Mesenchymal stem cell (in vitro differentiated cells and primary cell): ENCODE measurements at regions not wholly inside any gene's neighbourhood (a gene's known extent, or its start where the extent isn't known, plus 50 kb on each side); places are given as distances from the start of the nearest gene placed in this dataset.

Experiments
- DNase-seq: peaks from one replicate; pipeline ENCODE4 v3.0.0-alpha.2; 2013
- H2AFZ ChIP-seq: one replicate; pipeline ENCODE4 v1.6.1; 2013; ENCODE audit warnings: low read depth, mild to moderate bottlenecking, control low read depth, inconsistent platforms, low read length, moderate library complexity
- H2AK5ac ChIP-seq: 2 replicates; pipeline ENCODE4 v1.6.1; 2013; ENCODE audit warnings: low read length, moderate library complexity, mild to moderate bottlenecking, inconsistent platforms; ENCODE audit not compliant: severe bottlenecking
- H2BK120ac ChIP-seq: one replicate; pipeline ENCODE4 v1.6.1; 2013; ENCODE audit warnings: low read depth, mild to moderate bottlenecking, inconsistent platforms, low read length, moderate library complexity
- H2BK12ac ChIP-seq, 2 experiments: one replicate each; pipeline ENCODE4 v1.6.1; 2013; ENCODE audit warnings: inconsistent platforms in 2 of 2, low read length in 2 of 2, mild to moderate bottlenecking in 2 of 2, moderate library complexity in 2 of 2, control low read depth in 1 of 2
- H2BK15ac ChIP-seq: one replicate; pipeline ENCODE4 v1.6.1; 2013; ENCODE audit warnings: mild to moderate bottlenecking, low read depth, inconsistent platforms; ENCODE audit not compliant: poor library complexity, severe bottlenecking
- H2BK5ac ChIP-seq: 2 replicates; pipeline ENCODE4 v1.6.1; 2013; ENCODE audit warnings: low read depth, mild to moderate bottlenecking, low read length, control low read depth, inconsistent platforms; ENCODE audit not compliant: poor library complexity, severe bottlenecking
- H3K14ac ChIP-seq, 2 experiments: one replicate each; pipeline ENCODE4 v1.6.1; 2013; ENCODE audit warnings: inconsistent platforms in 2 of 2, low read length in 2 of 2, control low read depth in 1 of 2, mild to moderate bottlenecking in 1 of 2, moderate library complexity in 1 of 2
- H3K18ac ChIP-seq, 2 experiments: one replicate each; pipeline ENCODE4 v1.6.1; 2013; ENCODE audit warnings: inconsistent platforms in 2 of 2, low read length in 2 of 2, control low read depth in 1 of 2, low read depth in 1 of 2, mild to moderate bottlenecking in 1 of 2
- H3K23ac ChIP-seq, 2 experiments: one replicate each; pipeline ENCODE4 v1.6.1; 2013; ENCODE audit warnings: inconsistent platforms in 2 of 2, low read length in 2 of 2, mild to moderate bottlenecking in 2 of 2, moderate library complexity in 2 of 2, control low read depth in 1 of 2
- H3K27ac ChIP-seq: 2 replicates; pipeline ENCODE4 v1.5.1; 2013; ENCODE audit warnings: mild to moderate bottlenecking, moderate library complexity, low read length, control low read depth, inconsistent platforms; ENCODE audit not compliant: poor library complexity, severe bottlenecking
- H3K27me3 ChIP-seq, 2 experiments: 2 replicates each; pipeline versions ENCODE4 v1.6.1 to v1.7.0; 2013; ENCODE audit warnings: low read length in 2 of 2, mild to moderate bottlenecking in 2 of 2, moderate library complexity in 2 of 2, control low read depth in 1 of 2, inconsistent platforms in 1 of 2; ENCODE audit not compliant: control insufficient read depth in 1 of 2, insufficient read depth in 1 of 2
- H3K36me3 ChIP-seq, 2 experiments: 2 replicates each; pipeline versions ENCODE4 v1.6.1 to v1.7.0; 2013; ENCODE audit warnings: low read length in 2 of 2, control low read depth in 1 of 2, inconsistent platforms in 1 of 2, low read depth in 1 of 2, mild to moderate bottlenecking in 1 of 2; ENCODE audit not compliant: insufficient read depth in 2 of 2, control insufficient read depth in 1 of 2
- H3K4ac ChIP-seq, 2 experiments: one replicate each; pipeline ENCODE4 v1.6.1; 2013; ENCODE audit warnings: inconsistent platforms in 2 of 2, low read length in 2 of 2, mild to moderate bottlenecking in 2 of 2, moderate library complexity in 2 of 2, control low read depth in 1 of 2, low read depth in 1 of 2
- H3K4me1 ChIP-seq: 2 replicates; pipeline ENCODE4 v1.6.1; 2013; ENCODE audit warnings: low read depth, low read length, control low read depth; ENCODE audit not compliant: control insufficient read depth, insufficient read depth
- H3K4me2 ChIP-seq: 2 replicates; pipeline ENCODE4 v1.6.1; 2013; ENCODE audit warnings: low read length, mild to moderate bottlenecking, inconsistent platforms; ENCODE audit not compliant: poor library complexity, severe bottlenecking
- H3K4me3 ChIP-seq, 2 experiments: 2 replicates each; pipeline versions ENCODE4 v1.5.1 to v1.7.0; 2013; ENCODE audit warnings: low read length in 2 of 2, mild to moderate bottlenecking in 2 of 2, control low read depth in 1 of 2, low read depth in 1 of 2; ENCODE audit not compliant: insufficient read depth in 1 of 2
- H3K79me1 ChIP-seq: replicated peaks from 2 replicates; pipeline ENCODE4 v1.6.1; 2013; ENCODE audit warnings: mild to moderate bottlenecking, control low read depth, low read length, inconsistent platforms; ENCODE audit not compliant: poor library complexity, severe bottlenecking
- H3K9ac ChIP-seq: 2 replicates; pipeline ENCODE4 v1.7.0; 2013; ENCODE audit warnings: mild to moderate bottlenecking, low read length, moderate library complexity
- H3K9me3 ChIP-seq: 2 replicates; pipeline ENCODE4 v1.7.0; 2013; ENCODE audit warnings: mild to moderate bottlenecking, low read length; ENCODE audit not compliant: control insufficient read depth
- H4K8ac ChIP-seq: one replicate; pipeline ENCODE4 v1.6.1; 2013; ENCODE audit warnings: inconsistent platforms, mild to moderate bottlenecking, low read length, moderate library complexity
- H4K91ac ChIP-seq: one replicate; pipeline ENCODE4 v1.6.1; 2013; ENCODE audit warnings: mild to moderate bottlenecking, low read length, inconsistent platforms
- WGBS: methylation state at CpG from one replicate; pipeline ENCODE4 v1.1.7; 2013; ENCODE audit warnings: mixed read lengths; 5-methylcytosine and 5-hydroxymethylcytosine counted together

- Histone ChIP-seq H2BK12ac (no peak overlapping the region), H3K9me3 (no peaks in the 10 kb centered on the region), H4K8ac (no peak overlapping the region), H3K4ac (no peak overlapping the region), H4K91ac (no peak overlapping the region), H2AK5ac (no peak overlapping the region), H3K18ac (no peak overlapping the region), H3K4me1 (no peaks in the 10 kb centered on the region), H3K4me3 (no peak overlapping the region), H3K27ac (no peak overlapping the region), H3K9ac (no peak overlapping the region), H3K14ac (no peak overlapping the region), H2BK15ac (no peak overlapping the region), H2AFZ (no peak overlapping the region), H3K36me3 (no peaks in the 10 kb centered on the region), H3K79me1 (no peaks in the 10 kb centered on the region), H3K4me2 (no peak overlapping the region), H2BK5ac (no peak overlapping the region), H3K23ac (no peak overlapping the region), H3K27me3 (no peaks in the 10 kb centered on the region), H2BK120ac (no peak overlapping the region)
- DNase-seq = no peak
- WGBS = 79% methylated on average over 2 of the region's 4 CpGs
Measured at GRCh38 chr4:146110871-146111485, 64.5 kb upstream of the LSM6 start.

GRCh38 chr4:146108756-146109155 lies 66.8 kb upstream of the LSM6 start:
- no peaks in the 10 kb centered on the region for H3K36me3 ChIP-seq
- H2BK120ac ChIP-seq = no peak overlapping the region
- H3K27ac ChIP-seq = no peak overlapping the region
- H3K23ac ChIP-seq = no peak overlapping the region
- H3K4me1 ChIP-seq = no peaks in the 10 kb centered on the region
- H3K9ac ChIP-seq = no peak overlapping the region
- WGBS = no CpG with 5 or more reads among the region's 1 CpG
- no peaks in the 10 kb centered on the region for H3K9me3 ChIP-seq
- no peak overlapping the region for H3K4me2 ChIP-seq
- no peak overlapping the region for H4K91ac ChIP-seq
- no peak overlapping the region for H2AFZ ChIP-seq
- H3K4ac ChIP-seq = no peak overlapping the region
- DNase-seq = no peak
- H3K79me1 ChIP-seq = no peaks in the 10 kb centered on the region
- no peak overlapping the region for H3K18ac ChIP-seq
- no peak overlapping the region for H4K8ac ChIP-seq
- no peak overlapping the region for H2AK5ac ChIP-seq
- no peak overlapping the region for H2BK5ac ChIP-seq
- no peak overlapping the region for H3K4me3 ChIP-seq
- no peak overlapping the region for H2BK12ac ChIP-seq
- H3K14ac ChIP-seq = no peak overlapping the region
- H2BK15ac ChIP-seq = no peak overlapping the region
- no peaks in the 10 kb centered on the region for H3K27me3 ChIP-seq

- no peak for DNase-seq
- Histone ChIP-seq H3K18ac (no peak overlapping the region), H2BK15ac (no peak overlapping the region), H3K4ac (no peak overlapping the region), H2BK5ac (no peak overlapping the region), H3K14ac (no peak overlapping the region), H3K36me3 (no peaks in the 10 kb centered on the region), H3K4me2 (no peak overlapping the region), H2BK12ac (no peak overlapping the region), H2AK5ac (no peak overlapping the region), H2BK120ac (no peak overlapping the region), H4K8ac (no peak overlapping the region), H3K27me3 (no peaks in the 10 kb centered on the region), H2AFZ (no peak overlapping the region), H3K4me3 (no peak overlapping the region), H4K91ac (no peak overlapping the region), H3K27ac (no peak overlapping the region), H3K9ac (no peak overlapping the region), H3K79me1 (no peaks in the 10 kb centered on the region), H3K23ac (no peak overlapping the region), H3K4me1 (no peaks in the 10 kb centered on the region), H3K9me3 (no peaks in the 10 kb centered on the region)
- 96% methylated on average over 3 of the region's 3 CpGs for WGBS
Measured at GRCh38 chr4:146107587-146108240, 67.8 kb upstream of the LSM6 start.

- Histone ChIP-seq H3K27ac (no peak overlapping the region), H3K18ac (no peak overlapping the region), H2BK12ac (no peak overlapping the region), H3K4me2 (no peak overlapping the region), H4K91ac (no peak overlapping the region), H3K14ac (no peak overlapping the region), H2BK15ac (no peak overlapping the region), H3K23ac (no peak overlapping the region), H3K9me3 (no peaks in the 10 kb centered on the region), H3K79me1 (no peaks in the 10 kb centered on the region), H3K9ac (no peak overlapping the region), H3K4me3 (no peak overlapping the region), H3K27me3 (no peaks in the 10 kb centered on the region), H3K4ac (no peak overlapping the region), H2AFZ (no peak overlapping the region), H2AK5ac (no peak overlapping the region), H4K8ac (no peak overlapping the region), H2BK5ac (no peak overlapping the region), H3K36me3 (no peaks in the 10 kb centered on the region), H3K4me1 (no peaks in the 10 kb centered on the region), H2BK120ac (no peak overlapping the region)
- 92% methylated on average over 1 of the region's 1 CpG for WGBS
- DNase-seq = no peak
Measured at GRCh38 chr4:146105464-146105863, 70.1 kb upstream of the LSM6 start.
